Caco-2 (cell line): ENCODE measurements at regions not wholly inside any gene's neighbourhood (a gene's known extent, or its start where the extent isn't known, plus 50 kb on each side); places are given as distances from the start of the nearest gene placed in this dataset.

Experiments
- BruUV-seq: library from RNA; stranded (reverse); fragments of 400-500 nt; replicated peaks from 2 replicates; lab custom pipeline; 2021; lab: Mats Ljungman, UMichigan
- CTCF ChIA-PET: fragments of 300-600 bp; sonication (Branson Sonifier 250); formaldehyde crosslinking; loops from one replicate; lab custom pipeline; 2022; ENCODE audit warnings: antibody characterized with exemption; lab: Charles Lee
- POLR2A ChIA-PET: fragments of 300-600 bp; sonication (Branson Sonifier 250); formaldehyde crosslinking; loops from one replicate; lab custom pipeline; 2022; ENCODE audit warnings: antibody characterized with exemption; lab: Charles Lee
- DNase-seq, 2 experiments: peaks; one replicate each; pipeline versions ENCODE4 v3.0.0 to v3.0.0-alpha.2; 2020 to 2022
- H3K27me3 ChIP-seq: replicated peaks from 2 replicates; pipeline ENCODE4 v1.6.0; 2011; ENCODE audit warnings: low read length; ENCODE audit not compliant: control insufficient read depth, insufficient read depth
- H3K36me3 ChIP-seq: 2 replicates; pipeline ENCODE4 v1.5.1; 2011; ENCODE audit warnings: low read length; ENCODE audit not compliant: control insufficient read depth, insufficient read depth
- H3K4me1 ChIP-seq: fragments of 250-450 bp; sonication (Bioruptor Pico); 2 replicates; pipeline ENCODE4 v1.5.1; 2020; ENCODE audit warnings: mild to moderate bottlenecking
- H3K4me3 ChIP-seq: 2 replicates; pipeline ENCODE4 v1.5.1; 2011; ENCODE audit warnings: low read depth, mild to moderate bottlenecking, control low read depth, low read length
- H3K9me3 ChIP-seq: fragments of 250-450 bp; sonication (Bioruptor Pico); 2 replicates; pipeline ENCODE4 v1.5.1; 2020; ENCODE audit warnings: mild to moderate bottlenecking, moderate library complexity
- H3K27ac Mint-ChIP-seq: one replicate; pipeline ENCODE4 v1.8.0; 2022; ENCODE audit warnings: mixed read lengths; ENCODE audit not compliant: unreplicated experiment
- H3K27me3 Mint-ChIP-seq: one replicate; pipeline ENCODE4 v1.8.0; 2022; ENCODE audit warnings: mixed read lengths; ENCODE audit not compliant: insufficient read depth, unreplicated experiment
- H3K36me3 Mint-ChIP-seq: one replicate; pipeline ENCODE4 v1.8.0; 2022; ENCODE audit warnings: mild to moderate bottlenecking, mixed read lengths; ENCODE audit not compliant: insufficient read depth, unreplicated experiment
- H3K4me1 Mint-ChIP-seq: one replicate; pipeline ENCODE4 v1.8.0; 2022; ENCODE audit warnings: low read depth, mixed read lengths; ENCODE audit not compliant: unreplicated experiment
- H3K4me3 Mint-ChIP-seq: one replicate; pipeline ENCODE4 v1.8.0; 2022; ENCODE audit warnings: mild to moderate bottlenecking, moderate library complexity, mixed read lengths; ENCODE audit not compliant: unreplicated experiment
- H3K9me3 Mint-ChIP-seq: one replicate; pipeline ENCODE4 v1.8.0; 2022; ENCODE audit warnings: mixed read lengths; ENCODE audit not compliant: unreplicated experiment
- intact Hi-C: fragments of 100-400 bp; cut with micrococcal nuclease; formaldehyde crosslinking; loops from one replicate; pipeline ENCODE4 v1.10.0; 2022; ENCODE audit not compliant: unreplicated experiment
- TF ChIP-seq, protein P1 (sequence below), 2 experiments: fragments of 200-600 bp in 1 of 2; IDR thresholded peaks; 1 replicate in 1 of 2; 2 replicates in 1 of 2; pipeline versions ENCODE4 v1.5.1 to v1.8.0; 2011 to 2022; ENCODE audit warnings: antibody characterized with exemption in 1 of 2, control low read depth in 1 of 2, inconsistent platforms in 1 of 2, low read depth in 1 of 2, low read length in 1 of 2, mild to moderate bottlenecking in 1 of 2, moderate library complexity in 1 of 2; ENCODE audit not compliant: insufficient read depth in 1 of 2, severe bottlenecking in 1 of 2, unreplicated experiment in 1 of 2

DNA sequence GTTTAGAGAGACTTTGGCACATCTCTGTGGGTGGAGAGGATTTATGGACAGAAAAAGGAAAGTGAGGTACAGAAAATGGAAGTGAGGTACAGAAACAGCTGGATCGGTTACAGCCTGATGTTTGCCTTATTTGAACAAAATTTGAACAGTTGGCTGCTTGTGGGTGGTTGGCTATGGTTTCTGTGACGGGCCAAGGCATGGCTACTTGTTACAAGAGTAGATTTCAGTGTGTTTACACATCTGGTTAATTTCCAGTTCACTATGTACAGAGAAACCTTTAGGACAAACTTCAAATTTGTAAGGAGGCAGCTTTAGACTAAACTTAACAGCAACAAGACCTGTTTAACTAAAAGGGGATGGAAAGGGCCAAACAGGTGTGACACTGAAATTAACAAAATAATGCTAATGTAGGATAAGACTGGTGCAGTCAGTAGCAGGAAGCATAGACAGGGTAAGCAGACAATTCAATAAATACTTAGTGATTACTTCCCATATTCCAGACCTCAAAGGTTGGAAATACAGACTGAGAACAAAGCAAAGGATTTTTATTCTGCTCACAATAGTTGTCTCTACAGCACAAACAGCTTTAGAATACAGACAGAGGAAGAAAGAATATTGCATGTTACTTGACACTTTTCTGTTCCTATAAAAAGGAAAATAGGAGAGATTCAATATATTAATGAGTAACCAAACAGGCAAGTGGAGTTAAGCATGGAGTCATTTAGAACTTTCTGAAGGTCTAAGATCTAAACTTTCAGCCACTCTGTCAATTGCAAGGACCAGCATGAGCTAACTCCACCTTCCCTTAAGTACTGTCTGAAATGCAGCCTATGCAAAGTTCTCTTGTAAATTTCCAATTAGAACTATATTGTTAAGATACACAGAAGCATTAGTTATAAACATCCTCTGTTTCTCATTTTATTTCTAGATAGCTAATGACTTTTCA is 294.4 kb upstream of the FAT4 start:
- H3K4me1 Mint-ChIP-seq: no peaks in the 10 kb centered on the region
- H3K4me3 ChIP-seq: no peak overlapping the region
- intact Hi-C loops: no loop called here
- TF ChIP-seq, protein P1, sequence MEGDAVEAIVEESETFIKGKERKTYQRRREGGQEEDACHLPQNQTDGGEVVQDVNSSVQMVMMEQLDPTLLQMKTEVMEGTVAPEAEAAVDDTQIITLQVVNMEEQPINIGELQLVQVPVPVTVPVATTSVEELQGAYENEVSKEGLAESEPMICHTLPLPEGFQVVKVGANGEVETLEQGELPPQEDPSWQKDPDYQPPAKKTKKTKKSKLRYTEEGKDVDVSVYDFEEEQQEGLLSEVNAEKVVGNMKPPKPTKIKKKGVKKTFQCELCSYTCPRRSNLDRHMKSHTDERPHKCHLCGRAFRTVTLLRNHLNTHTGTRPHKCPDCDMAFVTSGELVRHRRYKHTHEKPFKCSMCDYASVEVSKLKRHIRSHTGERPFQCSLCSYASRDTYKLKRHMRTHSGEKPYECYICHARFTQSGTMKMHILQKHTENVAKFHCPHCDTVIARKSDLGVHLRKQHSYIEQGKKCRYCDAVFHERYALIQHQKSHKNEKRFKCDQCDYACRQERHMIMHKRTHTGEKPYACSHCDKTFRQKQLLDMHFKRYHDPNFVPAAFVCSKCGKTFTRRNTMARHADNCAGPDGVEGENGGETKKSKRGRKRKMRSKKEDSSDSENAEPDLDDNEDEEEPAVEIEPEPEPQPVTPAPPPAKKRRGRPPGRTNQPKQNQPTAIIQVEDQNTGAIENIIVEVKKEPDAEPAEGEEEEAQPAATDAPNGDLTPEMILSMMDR (IDR thresholded peaks at IDR 0.05; ENCODE audit: insufficient read depth in 1 of 2, low read depth in 1 of 2, low read length in 1 of 2, severe bottlenecking in 1 of 2, unreplicated experiment in 1 of 2): no peak
- H3K27ac Mint-ChIP-seq: no peak overlapping the region
- DNase-seq: no peak
- H3K27me3 ChIP-seq: no peaks in the 10 kb centered on the region
- no peaks in the 10 kb centered on the region for H3K36me3 ChIP-seq
- H3K9me3 ChIP-seq: no peaks in the 10 kb centered on the region
- no peak overlapping the region for H3K4me3 Mint-ChIP-seq
- H3K4me1 ChIP-seq: no peaks in the 10 kb centered on the region
- POLR2A ChIA-PET: no interaction called here
- peaks cover 11% of the 10 kb centered on the region for H3K9me3 Mint-ChIP-seq
- BruUV-seq: no TSS peak
- no peaks in the 10 kb centered on the region for H3K27me3 Mint-ChIP-seq
- CTCF ChIA-PET: no interaction called here
- no peaks in the 10 kb centered on the region for H3K36me3 Mint-ChIP-seq

DNA sequence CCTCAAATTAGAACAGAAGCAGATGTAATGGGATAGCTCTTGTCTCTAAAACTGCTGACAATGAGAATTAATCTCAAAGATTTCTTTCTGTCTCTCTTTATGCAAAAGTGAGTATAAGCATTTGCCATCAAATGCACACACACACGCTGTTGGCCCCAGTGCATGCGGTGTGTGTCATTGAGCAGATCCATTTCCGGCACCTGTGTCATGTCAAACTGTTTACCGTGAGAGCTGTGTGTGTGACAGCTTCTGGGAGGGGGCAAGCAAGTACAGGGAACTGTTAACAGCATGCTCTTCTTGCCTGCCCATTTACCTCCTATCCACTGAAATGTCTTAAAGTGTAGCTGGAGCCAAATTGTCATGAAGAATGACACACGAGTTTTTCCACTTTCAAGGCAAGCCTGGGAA is 297.9 kb upstream of the FAT4 start:
- BruUV-seq: no TSS peak

DNA sequence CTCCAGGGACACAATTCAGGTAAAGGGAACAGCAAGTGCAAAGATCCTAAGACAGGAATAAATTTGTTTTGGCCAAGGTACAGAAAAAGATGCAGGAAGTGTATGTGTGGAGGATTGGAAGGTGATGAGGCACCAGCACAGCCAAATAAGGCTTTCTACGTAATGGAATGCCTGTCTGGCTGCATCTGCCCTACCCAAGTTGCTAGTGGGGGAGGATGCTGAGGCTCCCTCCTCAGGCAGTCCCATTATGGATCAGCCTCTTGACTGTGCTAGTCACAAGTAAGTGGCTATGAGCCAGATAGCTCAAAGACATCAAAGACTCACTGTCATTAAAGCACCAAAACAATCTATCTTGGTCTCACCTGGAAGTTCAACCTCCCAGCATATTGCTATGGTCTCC is 300.9 kb upstream of the FAT4 start:
- ChIA-PET CTCF (no interaction called here), POLR2A (no interaction called here)
- no peaks in the 10 kb centered on the region for H3K9me3 ChIP-seq
- H3K36me3 Mint-ChIP-seq: no peaks in the 10 kb centered on the region
- no peaks in the 10 kb centered on the region for H3K27me3 Mint-ChIP-seq
- no peaks in the 10 kb centered on the region for H3K4me1 ChIP-seq
- no peaks in the 10 kb centered on the region for H3K4me1 Mint-ChIP-seq
- TF ChIP-seq, protein P1 (IDR thresholded peaks at IDR 0.05; ENCODE audit: insufficient read depth in 1 of 2, low read depth in 1 of 2, low read length in 1 of 2, severe bottlenecking in 1 of 2, unreplicated experiment in 1 of 2): no peak
- H3K27ac Mint-ChIP-seq: no peak overlapping the region
- no peaks in the 10 kb centered on the region for H3K36me3 ChIP-seq
- BruUV-seq: no TSS peak
- no peak overlapping the region for H3K4me3 Mint-ChIP-seq
- no peak overlapping the region for H3K4me3 ChIP-seq
- H3K9me3 Mint-ChIP-seq: peaks cover 5% of the 10 kb centered on the region
- intact Hi-C loops: no loop called here
- no peaks in the 10 kb centered on the region for H3K27me3 ChIP-seq
- DNase-seq: no peak

More for the DNA sequence above, 297.9 kb upstream of the FAT4 start:
- Mint-ChIP-seq H3K27ac (no peak overlapping the region), H3K4me1 (no peaks in the 10 kb centered on the region), H3K36me3 (no peaks in the 10 kb centered on the region), H3K4me3 (no peak overlapping the region), H3K27me3 (no peaks in the 10 kb centered on the region), H3K9me3 (peaks cover 11% of the 10 kb centered on the region)
- Histone ChIP-seq H3K9me3 (no peaks in the 10 kb centered on the region), H3K4me3 (no peak overlapping the region), H3K4me1 (no peaks in the 10 kb centered on the region), H3K36me3 (no peaks in the 10 kb centered on the region), H3K27me3 (no peaks in the 10 kb centered on the region)
- DNase-seq: no peak
- CTCF ChIA-PET: no interaction called here
- intact Hi-C loops: no loop called here
- TF ChIP-seq, protein P1 (IDR thresholded peaks at IDR 0.05; ENCODE audit: insufficient read depth in 1 of 2, low read depth in 1 of 2, low read length in 1 of 2, severe bottlenecking in 1 of 2, unreplicated experiment in 1 of 2): no peak
- POLR2A ChIA-PET: no interaction called here
